GM21737 (cell line): ENCODE measurements at regions not wholly inside any gene's neighbourhood (a gene's known extent, or its start where the extent isn't known, plus 50 kb on each side); places are given as distances from the start of the nearest gene placed in this dataset.

Source experiments
- ATAC-seq: cut with Tn5 transposase; IDR thresholded peaks from one replicate; pipeline ENCODE4 v1.9.1; 2021; ENCODE audit warnings: mild to moderate bottlenecking, moderate library complexity; ENCODE audit not compliant: unreplicated experiment

- no peak for ATAC-seq
Measured at GRCh38 chr9:118882684-118883083, 486.6 kb downstream of the BRINP1 start.

- ATAC-seq = no peak
Measured at GRCh38 chr9:118883411-118883810, 485.8 kb downstream of the BRINP1 start.

GRCh38 chr9:118891213-118891612 lies 478.0 kb downstream of the BRINP1 start:
- ATAC-seq = no peak

GRCh38 chr9:118896324-118897000 lies 472.8 kb downstream of the BRINP1 start:
- ATAC-seq = no peak

GRCh38 chr9:118918180-118918579 lies 451.1 kb downstream of the BRINP1 start:
- no peak for ATAC-seq

- no peak for ATAC-seq
Measured at GRCh38 chr9:118928722-118929121, 440.5 kb downstream of the BRINP1 start.

GRCh38 chr9:118929287-118929686 lies 439.9 kb downstream of the BRINP1 start:
- no peak for ATAC-seq

GRCh38 chr9:118931941-118932340 lies 437.3 kb downstream of the BRINP1 start:
- no peak for ATAC-seq

GRCh38 chr9:118938581-118938980 lies 430.7 kb downstream of the BRINP1 start:
- ATAC-seq = no peak

GRCh38 chr9:118940473-118940872 lies 428.8 kb downstream of the BRINP1 start:
- no peak for ATAC-seq

- no peak for ATAC-seq
Measured at GRCh38 chr9:118946669-118947068, 422.6 kb downstream of the BRINP1 start.

- ATAC-seq = no peak
Measured at GRCh38 chr9:118954857-118955256, 414.4 kb downstream of the BRINP1 start.

- ATAC-seq = no peak
Measured at GRCh38 chr9:118957585-118957984, 411.6 kb downstream of the BRINP1 start.

- ATAC-seq = no peak
Measured at GRCh38 chr9:118959366-118959765, 409.9 kb downstream of the BRINP1 start.

GRCh38 chr9:118961857-118962256 lies 407.4 kb downstream of the BRINP1 start:
- ATAC-seq = no peak

- no peak for ATAC-seq
Measured at GRCh38 chr9:118962426-118962825, 406.8 kb downstream of the BRINP1 start.

- no peak for ATAC-seq
Measured at GRCh38 chr9:118963674-118964073, 405.6 kb downstream of the BRINP1 start.

- no peak for ATAC-seq
Measured at GRCh38 chr9:118967901-118968300, 401.3 kb downstream of the BRINP1 start.

- no peak for ATAC-seq
Measured at GRCh38 chr9:118975736-118976135, 393.5 kb downstream of the BRINP1 start.

- ATAC-seq = no peak
Measured at GRCh38 chr9:118976160-118976559, 393.1 kb downstream of the BRINP1 start.

- no peak for ATAC-seq
Measured at GRCh38 chr9:118984607-118985006, 384.6 kb downstream of the BRINP1 start.

GRCh38 chr9:118985851-118986250 lies 383.4 kb downstream of the BRINP1 start:
- no peak for ATAC-seq

- ATAC-seq = no peak
Measured at GRCh38 chr9:118987167-118987566, 382.1 kb downstream of the BRINP1 start.
